H1 (cell line): ENCODE measurements at regions not wholly inside any gene's neighbourhood (a gene's known extent, or its start where the extent isn't known, plus 50 kb on each side); places are given as distances from the start of the nearest gene placed in this dataset.

Experiments
- CTCF ChIA-PET: fragments of 300-600 bp; sonication (Branson Sonifier 250); formaldehyde crosslinking; loops from one replicate; lab custom pipeline; 2021; ENCODE audit not compliant: partially characterized antibody; lab: Charles Lee
- POLR2A ChIA-PET: fragments of 300-600 bp; sonication (Branson Sonifier 250); formaldehyde crosslinking; loops from one replicate; lab custom pipeline; 2021; ENCODE audit warnings: inconsistent platforms; ENCODE audit not compliant: partially characterized antibody; lab: Charles Lee
- DNase-seq, 2 experiments: peaks; one replicate each; pipeline versions ENCODE4 v3.0.0 to v3.0.0-alpha.2; 2010 to 2022; ENCODE audit warnings: low spot score in 2 of 2, low read depth in 1 of 2, mixed read lengths in 1 of 2
- FAIRE-seq: peaks from 2 replicates; lab custom pipeline; 2011; peaks lifted over from hg19 to GRCh38; lab: Jason Lieb, UNC
- H2AFZ ChIP-seq: 2 replicates; pipeline ENCODE4 v1.8.1; 2012; ENCODE audit warnings: low read length, inconsistent platforms
- H2AK5ac ChIP-seq: 2 replicates; pipeline ENCODE4 v1.6.1; 2013; ENCODE audit warnings: low read depth, low read length
- H2BK120ac ChIP-seq: replicated peaks from 2 replicates; pipeline ENCODE3; 2013; ENCODE audit warnings: low read depth, low read length, inconsistent platforms
- H2BK12ac ChIP-seq: 2 replicates; pipeline ENCODE4 v1.6.1; 2013; ENCODE audit warnings: low read depth, low read length
- H2BK15ac ChIP-seq: 2 replicates; pipeline ENCODE4 v1.6.1; 2013; ENCODE audit warnings: low read length
- H2BK20ac ChIP-seq: 2 replicates; pipeline ENCODE4 v1.6.1; 2013; ENCODE audit warnings: low read length
- H2BK5ac ChIP-seq: 2 replicates; pipeline ENCODE4 v1.6.1; 2013; ENCODE audit warnings: low read depth, low read length
- H3K14ac ChIP-seq: 2 replicates; pipeline ENCODE4 v1.6.1; 2013; ENCODE audit warnings: inconsistent platforms; ENCODE audit not compliant: insufficient read length
- H3K18ac ChIP-seq: 2 replicates; pipeline ENCODE4 v1.6.1; 2013; ENCODE audit warnings: low read length; ENCODE audit errors: extremely low read depth
- H3K23ac ChIP-seq: 2 replicates; pipeline ENCODE4 v1.6.1; 2013; ENCODE audit warnings: inconsistent platforms; ENCODE audit not compliant: insufficient read length
- H3K23me2 ChIP-seq: 2 replicates; pipeline ENCODE4 v1.6.1; 2013; ENCODE audit warnings: low read depth, low read length
- H3K27ac ChIP-seq: 2 replicates; pipeline ENCODE4 v1.6.1; 2011; ENCODE audit warnings: low read depth, low read length, inconsistent platforms
- H3K27me3 ChIP-seq, 4 experiments: replicated peaks in 1 of 4; 1 replicate in 1 of 4; 2 replicates in 3 of 4; pipeline versions ENCODE4 v1.6.1 to v1.8.1; 2011 to 2013; ENCODE audit warnings: low read length in 3 of 4, mild to moderate bottlenecking in 3 of 4, inconsistent platforms in 2 of 4, mixed read lengths in 2 of 4, moderate library complexity in 1 of 4; ENCODE audit not compliant: control insufficient read depth in 3 of 4, insufficient read depth in 3 of 4; ENCODE audit errors: extremely low read depth in 1 of 4
- H3K36me3 ChIP-seq, 4 experiments: 2 replicates each; pipeline versions ENCODE4 v1.6.1 to v1.8.1; 2011 to 2013; ENCODE audit warnings: mild to moderate bottlenecking in 4 of 4, low read length in 3 of 4, moderate library complexity in 2 of 4, control low read depth in 1 of 4, inconsistent platforms in 1 of 4; ENCODE audit not compliant: insufficient read depth in 4 of 4, control insufficient read depth in 2 of 4
- H3K4ac ChIP-seq: replicated peaks from 2 replicates; pipeline ENCODE3; 2013; ENCODE audit warnings: low read length, low read depth, mixed read lengths, inconsistent platforms; ENCODE audit not compliant: insufficient read length
- H3K4me1 ChIP-seq, 4 experiments: replicated peaks in 1 of 4; 1 replicate in 1 of 4; 2 replicates in 3 of 4; pipeline versions ENCODE4 v1.6.1 to v1.8.1; 2011 to 2013; ENCODE audit warnings: low read length in 3 of 4, inconsistent platforms in 2 of 4, mixed read lengths in 1 of 4; ENCODE audit not compliant: insufficient read depth in 4 of 4, control insufficient read depth in 3 of 4
- H3K4me2 ChIP-seq, 2 experiments: 2 replicates each; pipeline versions ENCODE4 v1.6.1 to v1.8.1; 2011 to 2013; ENCODE audit warnings: low read depth in 2 of 2, low read length in 2 of 2, control low read depth in 1 of 2, inconsistent platforms in 1 of 2, mild to moderate bottlenecking in 1 of 2; ENCODE audit not compliant: insufficient read depth in 1 of 2
- H3K4me3 ChIP-seq, 4 experiments: fragments of 200-600, 300-600 bp in 1 of 4; sonication (generic), shearing (Covaris generic), sonication (Bioruptor Twin) in 1 of 4; 2 replicates each; pipeline versions ENCODE4 v1.5.1 to v1.8.1; 2011 to 2016; ENCODE audit warnings: low read length in 4 of 4, low read depth in 3 of 4, control low read depth in 2 of 4, inconsistent platforms in 2 of 4, mild to moderate bottlenecking in 2 of 4, mixed read lengths in 1 of 4, moderate library complexity in 1 of 4; ENCODE audit not compliant: insufficient read depth in 2 of 4; ENCODE audit errors: extremely low read depth in 1 of 4
- H3K56ac ChIP-seq: replicated peaks from 2 replicates; pipeline ENCODE3; 2013; ENCODE audit warnings: low read depth, mild to moderate bottlenecking, mixed read lengths, low read length, inconsistent platforms; ENCODE audit not compliant: insufficient read length
- H3K79me1 ChIP-seq: 2 replicates; pipeline ENCODE4 v1.6.1; 2013; ENCODE audit warnings: low read depth, low read length, control low read depth
- H3K79me2 ChIP-seq, 2 experiments: 2 replicates each; pipeline versions ENCODE4 v1.6.1 to v1.8.1; 2012 to 2013; ENCODE audit warnings: low read length in 2 of 2, mild to moderate bottlenecking in 2 of 2, inconsistent platforms in 1 of 2; ENCODE audit not compliant: insufficient read depth in 2 of 2, control insufficient read depth in 1 of 2
- H3K9ac ChIP-seq, 4 experiments: replicated peaks in 1 of 4; 1 replicate in 1 of 4; 2 replicates in 3 of 4; pipeline versions ENCODE4 v1.6.1 to v1.8.1; 2011 to 2013; ENCODE audit warnings: low read depth in 3 of 4, low read length in 3 of 4, control low read depth in 2 of 4, mild to moderate bottlenecking in 2 of 4, moderate library complexity in 2 of 4, inconsistent platforms in 1 of 4; ENCODE audit errors: extremely low read depth in 1 of 4
- H3K9me3 ChIP-seq, 2 experiments: 2 replicates each; pipeline versions ENCODE4 v1.6.1 to v1.8.1; 2012 to 2013; ENCODE audit warnings: mild to moderate bottlenecking in 2 of 2, moderate library complexity in 2 of 2, control low read depth in 1 of 2, inconsistent platforms in 1 of 2, low read depth in 1 of 2, low read length in 1 of 2, mixed read lengths in 1 of 2; ENCODE audit not compliant: insufficient read depth in 2 of 2
- H4K20me1 ChIP-seq, 2 experiments: replicated peaks in 1 of 2; 2 replicates each; pipeline versions ENCODE3 to v1.8.1; 2011 to 2013; ENCODE audit warnings: inconsistent platforms in 2 of 2, low read length in 2 of 2, mild to moderate bottlenecking in 1 of 2; ENCODE audit not compliant: insufficient read depth in 2 of 2, control insufficient read depth in 1 of 2
- H4K5ac ChIP-seq: 2 replicates; pipeline ENCODE4 v1.6.1; 2013; ENCODE audit warnings: low read length, low read depth, mixed read lengths, inconsistent platforms; ENCODE audit not compliant: insufficient read length
- H4K8ac ChIP-seq: 2 replicates; pipeline ENCODE4 v1.8.0; 2013; ENCODE audit warnings: mild to moderate bottlenecking, moderate library complexity, low read length, inconsistent platforms; ENCODE audit not compliant: insufficient read depth; ENCODE audit errors: extremely low read depth
- H4K91ac ChIP-seq: replicated peaks from 2 replicates; pipeline ENCODE3; 2013; ENCODE audit warnings: low read length, mixed read lengths, inconsistent platforms; ENCODE audit not compliant: insufficient read length
- E2F6 ChIP-seq: IDR thresholded peaks from 2 replicates; pipeline ENCODE4 v1.6.1; 2012; ENCODE audit warnings: inconsistent platforms
- FOSL1 ChIP-seq: IDR thresholded peaks from 2 replicates; pipeline ENCODE4 v1.6.1; 2011; ENCODE audit warnings: mild to moderate bottlenecking, low read depth, low read length, moderate library complexity; ENCODE audit not compliant: insufficient read depth
- NRF1 ChIP-seq: IDR thresholded peaks from 2 replicates; pipeline ENCODE4 v1.6.1; 2011; ENCODE audit warnings: mild to moderate bottlenecking, low read depth, low read length, improper control_type of control experiment
- SIRT6 ChIP-seq: IDR thresholded peaks from one replicate; pipeline ENCODE4 v1.7.1; 2012; ENCODE audit warnings: low read length, inconsistent platforms
- SIX5 ChIP-seq: IDR thresholded peaks from 2 replicates; pipeline ENCODE4 v1.6.1; 2011; ENCODE audit warnings: mild to moderate bottlenecking, low read depth, low read length
- WGBS, 2 experiments: shearing (Covaris generic) in 1 of 2; methylation state at CpG; one replicate each; pipeline versions ENCODE4 v1.1.6 to v1.1.7; 2013 to 2015; ENCODE audit warnings: low lambda C conversion rate in 2 of 2, mixed read lengths in 2 of 2, inconsistent platforms in 1 of 2, low coverage in 1 of 2, missing lambda C conversion rate in 1 of 2; ENCODE audit not compliant: insufficient replicate concordance in 2 of 2, insufficient coverage in 1 of 2, insufficient read length in 1 of 2; ENCODE audit errors: extremely low coverage in 1 of 2, missing lambda C conversion rate in 1 of 2; 5-methylcytosine and 5-hydroxymethylcytosine counted together

GRCh38 chr15:97401970-97402369, 558.5 kb upstream of the ARRDC4 start:
- Histone ChIP-seq H3K14ac (no peak overlapping the region), H2BK20ac (no peak overlapping the region), H4K8ac (no peak overlapping the region), H4K5ac (no peak overlapping the region), H3K36me3 (no peaks in the 10 kb centered on the region), H2AK5ac (no peak overlapping the region), H3K9me3 (no peaks in the 10 kb centered on the region), H3K4ac (no peak overlapping the region), H3K4me2 (no peak overlapping the region), H2BK12ac (no peak overlapping the region), H3K23me2 (no peaks in the 10 kb centered on the region), H4K91ac (no peak overlapping the region), H3K27ac (no peak overlapping the region), H3K56ac (no peak overlapping the region), H3K79me2 (no peaks in the 10 kb centered on the region), H2BK120ac (no peak overlapping the region), H2AFZ (no peak overlapping the region), H3K23ac (no peak overlapping the region), H3K79me1 (peaks cover 4% of the 10 kb centered on the region; the same call in 1 of the 2 replicates), H4K20me1 (no peaks in the 10 kb centered on the region), H2BK15ac (no peak overlapping the region), H2BK5ac (no peak overlapping the region), H3K9ac (no peak overlapping the region), H3K18ac (no peak overlapping the region), H3K4me3 (no peak overlapping the region), H3K4me1 (no peaks in the 10 kb centered on the region), H3K27me3 (no peaks in the 10 kb centered on the region)
- CTCF ChIA-PET, result no interaction called here
- WGBS, 2 experiments, result 89% methylated on average over 2 of the region's 2 CpGs; no CpG with 5 or more reads in 1 of the 2 experiments
- no peak for FAIRE-seq
- POLR2A ChIA-PET, result no interaction called here
- TF ChIP-seq SIX5, result no peak
- TF ChIP-seq NRF1, result no peak
- TF ChIP-seq SIRT6, result no peak
- TF ChIP-seq FOSL1, result no peak
- no peak for TF ChIP-seq E2F6
- DNase-seq, result no peak
